ENCODE measurements at regions not wholly inside any gene's neighbourhood (a gene's known extent, or its start where the extent isn't known, plus 50 kb on each side); places are given as distances from the start of the nearest gene placed in this dataset.
"Not testable (repeated sequence)": the region's sequence is repeated elsewhere in the genome, so short reads cannot be mapped to it uniquely, and the experiment has no call there.

GRCh38 chr9:65223986-65224385 lies 61.0 kb downstream of the FOXD4L5 start:
- DNase-seq = not testable (repeated sequence)

- not testable (repeated sequence) for DNase-seq
These were observed 76.2 kb downstream of the FOXD4L5 start for GRCh38 chr9:65208834-65209233.

- not testable (repeated sequence) for DNase-seq
These were observed 77.7 kb downstream of the FOXD4L5 start for GRCh38 chr9:65207273-65207672.

GRCh38 chr9:65205853-65206252 lies 79.2 kb downstream of the FOXD4L5 start:
- not testable (repeated sequence) for DNase-seq

GRCh38 chr9:65195781-65196180 lies 89.2 kb downstream of the FOXD4L5 start:
- not testable (repeated sequence) for DNase-seq

- peak; percentile 1 for DNase-seq
These were observed 129.1 kb downstream of the FOXD4L5 start for GRCh38 chr9:65155937-65156336.

All from fibroblast of skin of right biceps (primary cell).